ENCODE measurements at regions not wholly inside any gene's neighbourhood (a gene's known extent, or its start where the extent isn't known, plus 50 kb on each side); places are given as distances from the start of the nearest gene placed in this dataset.

DNA sequence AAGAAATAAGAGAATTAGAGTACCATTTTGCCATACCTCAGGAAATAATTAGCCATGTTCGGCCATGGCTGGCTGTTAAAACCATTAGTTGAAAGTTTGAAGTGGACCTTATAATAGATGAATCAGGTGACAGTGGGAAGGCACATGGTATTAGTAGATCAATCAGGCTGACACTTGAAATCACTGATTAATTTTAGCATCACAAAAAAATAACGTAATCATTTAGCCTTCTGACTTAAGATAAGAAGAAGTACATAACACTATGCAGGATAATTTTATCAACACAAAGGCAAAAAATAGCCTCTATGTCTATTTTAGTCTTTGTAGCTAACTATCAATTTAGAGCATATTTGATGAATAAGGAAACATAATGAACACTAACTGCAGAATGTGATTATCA is 615.5 kb downstream of the PCDH17 start:
- H3K27ac ChIP-seq (ENCODE audit: insufficient read length, low read depth, low read length) = no peak overlapping the region
- no peak overlapping the region for H3K4ac ChIP-seq (ENCODE audit: low read depth, low read length)
- Mint-ChIP-seq H3K27me3 (ENCODE audit: low read depth) (no peaks in the 10 kb centered on the region), H3K9me3 (peaks cover 0 to 2% of the 10 kb centered on the region in 2 experiments; a peak in 2 of 5 replicates), H3K36me3 (ENCODE audit: insufficient read depth in 1 of 3, low read depth in 3 of 3) (peaks cover 0 to 6% (median 0%) of the 10 kb centered on the region in 3 experiments; a peak in 1 of 7 replicates), H3K27ac (no peak overlapping the region), H3K4me3 (no peak overlapping the region), H3K4me1 (no peaks in the 10 kb centered on the region)
- no peak overlapping the region for H3K9ac ChIP-seq (ENCODE audit: extremely low read depth, insufficient read length, low read length)
- H4K91ac ChIP-seq (ENCODE audit: insufficient read length, low read depth, low read length) = no peak overlapping the region
- no peak for DNase-seq
- no peak overlapping the region for H2AFZ ChIP-seq (ENCODE audit: low read length)
- H3K56ac ChIP-seq (ENCODE audit: insufficient read length, low read depth, low read length) = no peak overlapping the region
- no peak overlapping the region for H3K14ac ChIP-seq (ENCODE audit: insufficient read depth, low read length)
- H3K18ac ChIP-seq (ENCODE audit: insufficient read length, low read depth, low read length) = no peak overlapping the region
- H2BK12ac ChIP-seq (ENCODE audit: insufficient read length, low read depth, low read length) = no peak overlapping the region
- no peak overlapping the region for H4K8ac ChIP-seq (replicated peaks; ENCODE audit: insufficient read length, low read depth, low read length)
- no peaks in the 10 kb centered on the region for H3K9me3 ChIP-seq (ENCODE audit: control insufficient read depth, low read depth, low read length)
- H3K4me2 ChIP-seq (ENCODE audit: insufficient read depth, insufficient read length, low read length) = no peak overlapping the region
- no peaks in the 10 kb centered on the region for H3K79me2 ChIP-seq (ENCODE audit: insufficient read depth, low read length)
- H3K27me3 ChIP-seq (ENCODE audit: insufficient read depth, low read length) = no peaks in the 10 kb centered on the region
- no peaks in the 10 kb centered on the region for H3K79me1 ChIP-seq (ENCODE audit: insufficient read depth, low read depth, low read length, poor library complexity, severe bottlenecking)
- H2AK5ac ChIP-seq (ENCODE audit: insufficient read length, low read length) = no peak overlapping the region
- no peak overlapping the region for H2BK5ac ChIP-seq (ENCODE audit: insufficient read length, low read length)
- no peak overlapping the region for H2BK120ac ChIP-seq (ENCODE audit: low read depth, low read length, poor library complexity, severe bottlenecking)
- no peak overlapping the region for H3T11ph ChIP-seq (ENCODE audit: low read length)
- H2BK15ac ChIP-seq (ENCODE audit: low read depth, low read length) = no peak overlapping the region
- no peaks in the 10 kb centered on the region for H3K23me2 ChIP-seq (ENCODE audit: insufficient read length, low read depth, low read length, poor library complexity, severe bottlenecking)
- H2BK20ac ChIP-seq (ENCODE audit: low read depth, low read length, poor library complexity, severe bottlenecking) = no peak overlapping the region
- no peaks in the 10 kb centered on the region for H4K20me1 ChIP-seq (ENCODE audit: control insufficient read depth, insufficient read depth, insufficient read length)
- no CpG with 5 or more reads among the region's 2 CpGs for WGBS (ENCODE audit: extremely low coverage, insufficient read length, low lambda C conversion rate)
- H4K5ac ChIP-seq (ENCODE audit: insufficient read length, low read depth, low read length) = no peak overlapping the region
- TF ChIP-seq, protein P1, sequence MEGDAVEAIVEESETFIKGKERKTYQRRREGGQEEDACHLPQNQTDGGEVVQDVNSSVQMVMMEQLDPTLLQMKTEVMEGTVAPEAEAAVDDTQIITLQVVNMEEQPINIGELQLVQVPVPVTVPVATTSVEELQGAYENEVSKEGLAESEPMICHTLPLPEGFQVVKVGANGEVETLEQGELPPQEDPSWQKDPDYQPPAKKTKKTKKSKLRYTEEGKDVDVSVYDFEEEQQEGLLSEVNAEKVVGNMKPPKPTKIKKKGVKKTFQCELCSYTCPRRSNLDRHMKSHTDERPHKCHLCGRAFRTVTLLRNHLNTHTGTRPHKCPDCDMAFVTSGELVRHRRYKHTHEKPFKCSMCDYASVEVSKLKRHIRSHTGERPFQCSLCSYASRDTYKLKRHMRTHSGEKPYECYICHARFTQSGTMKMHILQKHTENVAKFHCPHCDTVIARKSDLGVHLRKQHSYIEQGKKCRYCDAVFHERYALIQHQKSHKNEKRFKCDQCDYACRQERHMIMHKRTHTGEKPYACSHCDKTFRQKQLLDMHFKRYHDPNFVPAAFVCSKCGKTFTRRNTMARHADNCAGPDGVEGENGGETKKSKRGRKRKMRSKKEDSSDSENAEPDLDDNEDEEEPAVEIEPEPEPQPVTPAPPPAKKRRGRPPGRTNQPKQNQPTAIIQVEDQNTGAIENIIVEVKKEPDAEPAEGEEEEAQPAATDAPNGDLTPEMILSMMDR (conservative IDR thresholded peaks at IDR 0.05) = no peak
- no peak overlapping the region for H3K23ac ChIP-seq (ENCODE audit: insufficient read length, low read depth, low read length)
- H3K4me1 ChIP-seq (ENCODE audit: insufficient read depth, low read length) = no peaks in the 10 kb centered on the region
